ENCODE measurements at regions not wholly inside any gene's neighbourhood (a gene's known extent, or its start where the extent isn't known, plus 50 kb on each side); places are given as distances from the start of the nearest gene placed in this dataset.

- no peak for DNase-seq
- 84 to 91% (median 89%) methylated on average over 2 of the region's 2 CpGs for WGBS, 5 donors
- Histone ChIP-seq H3K4me1 (peaks cover 0 to 22% (median 10%) of the 10 kb centered on the region in 6 donors), H3K4me3 (no peak overlapping the region), H3K9me3 (no peaks in the 10 kb centered on the region), H3K36me3 (no peaks in the 10 kb centered on the region), H3K27me3 (replicated peaks in 1 of 7) (no peaks in the 10 kb centered on the region), H3K27ac (no peak overlapping the region)
- TF ChIP-seq POLR2A (IDR thresholded peaks at IDR 0.05) (no peak), CTCF (IDR thresholded peaks at IDR 0.05 in 8 of 11, conservative IDR thresholded peaks at IDR 0.05 in 3 of 11) (no peak), POLR2AphosphoS5 (IDR thresholded peaks at IDR 0.05) (no peak)
- intact Hi-C loops (cut with DNase I; ENCODE audit: low total_unique reads) = no loop called here
Measured at GRCh38 chr6:137350857-137351256, 131.7 kb upstream of the IFNGR1 start.

- Histone ChIP-seq H3K27ac (no peak overlapping the region), H3K27me3 (replicated peaks in 1 of 7) (no peaks in the 10 kb centered on the region), H3K36me3 (no peaks in the 10 kb centered on the region), H3K9me3 (no peaks in the 10 kb centered on the region), H3K4me3 (no peak overlapping the region), H3K4me1 (peaks cover 0 to 22% (median 10%) of the 10 kb centered on the region in 6 donors)
- TF ChIP-seq CTCF (IDR thresholded peaks at IDR 0.05 in 8 of 11, conservative IDR thresholded peaks at IDR 0.05 in 3 of 11) = no peak
- no peak for TF ChIP-seq POLR2AphosphoS5 (IDR thresholded peaks at IDR 0.05)
- TF ChIP-seq POLR2A (IDR thresholded peaks at IDR 0.05) = no peak
- DNase-seq = no peak
- intact Hi-C loops (cut with DNase I; ENCODE audit: low total_unique reads) = no loop called here
- WGBS, 5 donors = 76 to 80% (median 78%) methylated on average over 11 of the region's 11 CpGs
Measured at GRCh38 chr6:137349856-137350830, 131.0 kb upstream of the IFNGR1 start.

GRCh38 chr6:137348777-137349176, 129.6 kb upstream of the IFNGR1 start:
- Histone ChIP-seq H3K36me3 (no peaks in the 10 kb centered on the region), H3K4me3 (no peak overlapping the region), H3K9me3 (no peaks in the 10 kb centered on the region), H3K27me3 (replicated peaks in 1 of 7) (no peaks in the 10 kb centered on the region), H3K4me1 (peaks cover 0 to 19% (median 9%) of the 10 kb centered on the region in 6 donors), H3K27ac (no peak overlapping the region)
- TF ChIP-seq CTCF (IDR thresholded peaks at IDR 0.05 in 8 of 11, conservative IDR thresholded peaks at IDR 0.05 in 3 of 11) (no peak), POLR2AphosphoS5 (IDR thresholded peaks at IDR 0.05) (no peak), POLR2A (IDR thresholded peaks at IDR 0.05) (no peak)
- 81 to 94% (median 86%) methylated on average over 3 of the region's 3 CpGs for WGBS, 5 donors
- no peak for DNase-seq
- intact Hi-C loops (cut with DNase I; ENCODE audit: low total_unique reads) = no loop called here

- Histone ChIP-seq H3K4me3 (peak overlapping the region in 1 of 8 donors; percentile 32), H3K4me1 (peaks cover 0 to 24% (median 13%) of the 10 kb centered on the region in 6 donors), H3K27ac (no peak overlapping the region), H3K27me3 (replicated peaks in 1 of 7) (no peaks in the 10 kb centered on the region), H3K36me3 (no peaks in the 10 kb centered on the region), H3K9me3 (no peaks in the 10 kb centered on the region)
- DNase-seq = no peak
- intact Hi-C loops (cut with DNase I; ENCODE audit: low total_unique reads) = no loop called here
- TF ChIP-seq POLR2AphosphoS5 (IDR thresholded peaks at IDR 0.05) (no peak), CTCF (IDR thresholded peaks at IDR 0.05 in 8 of 11, conservative IDR thresholded peaks at IDR 0.05 in 3 of 11) (no peak), POLR2A (IDR thresholded peaks at IDR 0.05) (no peak)
- WGBS, 5 donors = 92 to 99% (median 94%) methylated on average over 3 of the region's 3 CpGs
Measured at GRCh38 chr6:137343241-137343640, 124.1 kb upstream of the IFNGR1 start.
